Germinal center (tissue), 1 donor: ENCODE measurements at regions not wholly inside any gene's neighbourhood (a gene's known extent, or its start where the extent isn't known, plus 50 kb on each side); places are given as distances from the start of the nearest gene placed in this dataset.

Source experiments
- DNase-seq: peaks from one replicate; pipeline ENCODE4 v3.0.0; 2012; ENCODE audit warnings: mixed read lengths, low spot score

DNA sequence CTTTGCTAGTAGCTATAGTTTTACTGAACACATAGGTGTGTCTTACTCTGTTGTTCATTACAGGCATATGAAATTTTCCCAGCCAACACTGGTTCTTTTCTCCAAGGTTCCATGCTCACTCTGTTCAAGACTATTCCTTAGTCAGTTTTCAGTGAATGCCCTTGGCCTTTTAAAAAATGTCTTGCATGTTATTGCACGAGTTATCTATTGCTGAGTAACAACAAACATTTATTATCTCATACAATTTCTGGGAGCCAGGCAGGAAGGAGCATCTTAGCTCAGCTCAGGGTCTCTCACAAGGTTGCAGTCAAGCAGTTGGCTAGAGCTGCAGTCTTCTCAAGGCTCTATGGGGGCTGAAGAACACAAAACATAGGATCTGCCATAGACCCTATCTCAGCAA lies 223.5 kb downstream of the BTG1 start:
- no peak for DNase-seq

DNA sequence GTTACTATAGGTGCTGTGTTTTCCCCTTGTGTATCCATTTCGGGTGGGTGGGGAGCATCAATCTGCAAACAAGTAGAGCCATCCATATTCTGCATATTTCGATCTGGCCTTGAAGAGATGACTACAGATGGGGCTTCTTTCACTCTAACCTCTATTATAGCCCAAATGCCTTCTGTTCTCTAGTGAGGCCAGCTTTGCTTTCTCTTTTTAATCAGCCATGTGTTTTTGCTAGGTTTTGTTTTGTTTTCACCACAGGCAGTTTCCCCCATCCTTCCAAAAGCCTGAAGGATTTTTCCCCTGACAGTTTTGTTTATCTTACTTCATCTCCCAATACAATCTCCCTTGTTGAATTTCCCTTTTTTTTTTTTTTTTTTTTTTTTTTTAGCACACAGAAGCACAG lies 224.1 kb downstream of the BTG1 start:
- DNase-seq = no peak

DNA sequence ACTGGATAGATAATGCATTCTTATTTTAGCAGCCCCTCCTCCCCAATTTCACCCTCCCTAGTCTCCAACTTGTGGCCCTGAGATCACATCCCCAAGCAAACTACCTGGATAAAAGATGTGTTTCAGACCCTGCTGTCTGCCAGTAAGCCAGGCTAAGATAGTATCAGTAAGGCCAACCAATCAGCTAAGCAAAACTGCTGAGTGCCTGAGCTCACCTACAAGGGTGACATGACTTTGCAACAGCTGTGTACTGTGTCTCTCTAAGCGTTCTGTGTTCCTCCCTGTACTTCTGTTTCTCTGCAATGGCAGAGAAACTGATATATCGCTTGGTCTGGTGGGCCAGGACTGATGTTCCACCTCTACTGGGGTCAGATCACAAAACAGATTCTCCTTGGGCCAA lies 224.9 kb downstream of the BTG1 start:
- DNase-seq = no peak

DNA sequence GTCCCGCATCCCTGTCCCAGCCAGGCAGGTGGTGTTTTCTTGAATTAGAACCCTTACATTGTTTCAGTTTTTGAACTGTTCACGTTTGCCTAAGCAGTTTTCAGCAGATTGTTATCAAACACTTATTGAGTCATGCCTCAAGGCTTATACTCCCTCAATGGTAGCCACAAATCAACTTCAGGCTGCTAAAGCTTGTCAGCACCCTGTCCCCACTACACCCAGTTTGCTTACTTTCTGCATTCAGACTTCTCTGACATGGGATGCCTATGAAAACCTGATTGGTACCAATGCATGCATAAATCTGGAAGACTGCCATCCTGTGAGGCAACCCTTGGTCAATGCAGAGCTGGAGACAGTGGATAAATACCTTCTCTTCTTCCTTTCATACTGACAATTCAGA lies 225.4 kb downstream of the BTG1 start:
- DNase-seq = no peak

DNA sequence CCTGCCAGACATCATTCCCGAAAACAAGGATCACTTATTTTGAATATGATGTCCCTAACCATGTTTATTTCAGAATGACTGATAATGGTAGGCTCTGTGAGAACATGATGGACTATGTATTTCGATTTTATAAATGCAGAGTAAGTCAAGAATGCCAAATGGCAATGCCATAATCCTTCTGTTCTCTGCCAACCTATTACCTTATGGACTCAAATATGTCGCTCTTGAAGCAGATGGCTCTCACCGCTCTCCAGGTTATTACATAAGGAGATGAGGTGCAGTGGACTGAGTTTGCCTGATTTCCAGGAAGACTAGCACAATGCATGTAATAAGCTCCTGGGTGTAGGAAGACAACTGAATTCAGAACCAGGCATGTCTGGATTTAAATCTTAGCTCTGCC lies 227.2 kb downstream of the BTG1 start:
- DNase-seq = no peak

DNA sequence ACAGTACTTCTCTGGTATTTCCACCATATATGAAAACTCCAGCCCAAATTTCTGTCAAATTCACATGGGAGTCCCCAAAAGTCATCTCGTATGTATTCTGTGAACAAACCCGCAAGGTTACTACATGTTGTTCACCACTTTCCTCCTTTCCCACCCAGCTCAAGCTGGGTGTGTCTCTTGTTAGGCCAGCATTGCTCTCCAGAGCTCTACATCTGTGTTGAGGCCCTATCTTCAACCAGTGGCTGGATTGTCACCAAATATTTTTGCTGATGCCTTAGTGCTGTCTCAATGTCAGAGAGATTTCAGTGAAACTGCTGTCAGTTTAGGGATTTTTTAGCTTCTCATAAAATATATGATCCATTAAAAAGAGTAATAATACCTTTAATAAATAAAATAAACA lies 230.9 kb downstream of the BTG1 start:
- DNase-seq = no peak

DNA sequence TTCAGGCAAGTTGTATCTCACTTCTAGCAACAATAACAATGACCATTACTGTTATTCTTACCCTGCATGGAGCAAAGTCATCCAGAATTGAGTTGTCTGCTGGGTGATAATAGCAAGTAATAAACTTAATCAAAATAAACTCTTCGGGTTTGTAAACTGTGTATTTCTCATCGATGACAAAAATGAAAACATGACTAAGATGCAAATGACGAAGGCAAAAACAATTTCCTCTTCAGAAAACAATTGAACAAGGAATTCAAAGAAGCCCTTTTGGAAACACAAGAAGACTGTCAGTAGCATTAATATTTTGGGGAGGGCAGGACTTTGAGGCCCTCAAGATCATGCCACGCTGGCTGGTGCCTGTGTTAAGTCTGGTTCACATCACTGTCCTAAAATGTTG lies 232.0 kb downstream of the BTG1 start:
- no peak for DNase-seq

DNA sequence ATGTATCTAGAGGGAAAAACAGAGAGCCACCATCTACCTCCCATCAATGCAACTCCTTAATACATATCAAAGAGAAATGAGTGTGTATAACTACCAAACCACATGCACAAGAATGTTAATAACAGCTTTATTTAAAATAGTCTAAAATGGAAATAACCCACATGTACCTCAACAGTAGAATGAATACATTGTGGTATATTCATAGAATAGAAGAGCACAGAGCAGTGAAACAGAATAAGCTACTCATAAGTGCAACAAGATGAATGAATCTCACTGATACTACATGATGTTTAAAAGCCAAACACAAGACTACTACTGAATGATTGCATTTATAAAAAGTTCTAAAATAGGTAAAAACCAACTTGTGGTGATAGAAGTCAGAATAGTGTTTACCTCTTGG lies 232.5 kb downstream of the BTG1 start:
- no peak for DNase-seq

DNA sequence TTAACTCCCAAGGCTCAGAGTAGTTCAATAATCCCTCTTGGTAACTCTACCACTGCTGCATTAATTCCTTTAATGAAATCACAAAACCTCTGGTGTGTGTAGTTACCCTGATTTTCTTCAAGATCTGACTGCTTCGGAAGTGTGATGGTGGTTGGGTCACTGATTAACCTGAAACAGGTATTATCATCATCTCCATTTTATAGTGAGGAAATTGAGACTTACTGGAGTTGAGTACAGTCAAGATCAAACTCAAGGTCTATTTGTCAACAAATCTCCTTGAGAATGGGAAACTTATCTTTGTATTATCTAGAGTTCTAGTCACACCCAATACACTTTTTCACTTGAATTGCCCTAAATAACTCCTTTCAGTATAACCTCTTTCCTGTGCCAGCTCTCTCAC lies 233.5 kb downstream of the BTG1 start:
- no peak for DNase-seq

DNA sequence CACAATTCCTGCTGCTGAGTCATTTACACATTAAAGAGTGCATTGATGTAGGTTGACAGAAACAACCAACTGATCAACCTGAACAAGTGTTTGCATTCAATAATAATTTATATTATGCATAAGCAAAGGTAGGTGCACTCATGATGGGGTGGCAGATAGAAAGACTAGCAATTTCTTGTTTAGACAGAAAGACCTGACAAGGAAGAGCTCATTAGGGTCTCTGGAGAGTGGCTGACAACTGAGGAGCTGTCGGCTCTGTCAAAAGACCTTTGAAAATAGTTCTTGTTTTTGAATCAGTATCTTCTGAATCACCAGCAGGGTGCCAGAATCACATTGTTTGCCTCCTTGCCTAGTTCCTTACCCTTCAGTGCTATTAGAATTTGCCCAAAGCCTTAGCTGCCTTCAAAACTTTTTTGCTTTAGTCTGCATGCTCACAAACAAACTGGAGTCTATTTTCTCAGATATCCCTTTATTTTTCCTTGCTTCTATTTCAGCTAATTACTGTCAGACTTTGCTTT lies 234.7 kb downstream of the BTG1 start:
- no peak for DNase-seq

DNA sequence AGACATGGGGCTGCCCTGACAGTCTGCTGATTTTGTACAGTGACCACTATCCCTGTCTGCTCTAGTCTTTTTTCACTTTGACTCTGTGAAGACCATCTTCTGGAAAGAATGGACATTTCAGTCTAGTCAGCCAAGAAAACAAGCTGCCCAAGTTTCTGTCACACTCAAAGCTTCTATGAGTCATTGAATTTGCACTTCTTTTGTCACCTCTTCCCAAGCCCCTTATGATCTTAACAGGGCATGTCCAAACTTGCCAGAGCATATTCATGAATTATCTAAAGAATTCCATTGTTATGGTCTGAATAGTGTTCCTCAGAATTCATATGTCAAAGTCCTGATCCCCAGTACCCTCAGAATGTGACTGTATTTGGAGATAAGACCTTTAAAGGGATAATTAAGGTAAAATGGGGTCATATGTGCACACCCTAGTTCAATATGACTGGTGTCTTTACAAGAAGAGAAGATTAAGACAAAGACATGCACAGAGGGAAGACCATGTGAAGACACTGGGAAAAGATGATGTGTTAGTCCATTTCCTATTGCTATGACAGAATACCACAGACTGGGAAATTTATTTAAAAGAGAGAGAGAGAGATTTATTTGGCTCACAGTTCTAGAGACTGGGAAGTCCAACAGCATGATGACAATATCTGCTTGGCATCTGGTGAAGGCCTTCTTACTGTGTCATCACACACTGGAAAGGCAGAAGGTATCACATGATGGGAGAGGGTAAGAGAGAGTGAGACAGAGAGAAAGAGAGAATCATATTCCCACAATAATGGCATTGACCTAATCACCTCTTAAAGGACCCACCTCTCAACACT lies 242.6 kb downstream of the BTG1 start:
- no peak for DNase-seq

DNA sequence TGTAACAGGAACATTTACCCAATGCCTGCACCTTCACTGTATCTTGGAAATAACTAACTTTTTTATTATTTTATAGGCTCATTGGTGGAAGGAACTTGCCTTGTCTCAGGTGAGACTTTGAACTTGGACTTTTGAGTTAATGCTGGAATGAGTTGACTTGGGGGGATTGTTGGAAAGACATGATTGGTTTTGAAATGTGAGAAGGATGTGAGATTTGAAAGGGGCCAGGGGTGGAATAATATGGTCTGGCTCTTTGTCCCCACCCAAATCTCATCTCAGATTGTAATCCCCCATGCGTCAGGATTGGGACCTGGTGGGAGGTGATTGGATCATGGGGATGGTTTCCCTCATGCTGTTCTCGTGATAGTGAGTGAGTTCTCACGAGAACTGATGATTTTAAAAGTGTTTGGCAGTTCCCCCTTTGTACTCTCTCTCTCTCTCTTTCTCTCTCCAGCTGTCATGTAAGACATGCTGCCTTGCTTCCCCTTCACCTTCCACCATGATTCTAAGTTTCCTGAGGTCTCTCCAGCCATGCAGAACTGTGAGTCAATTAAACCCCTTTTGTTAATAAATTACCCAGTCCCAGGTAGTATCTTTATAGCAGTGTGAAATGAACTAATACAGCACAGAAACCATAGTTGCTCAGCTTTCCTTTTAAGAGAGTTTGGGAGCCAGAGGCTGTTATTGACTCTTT lies 244.1 kb downstream of the BTG1 start:
- DNase-seq = no peak

DNA sequence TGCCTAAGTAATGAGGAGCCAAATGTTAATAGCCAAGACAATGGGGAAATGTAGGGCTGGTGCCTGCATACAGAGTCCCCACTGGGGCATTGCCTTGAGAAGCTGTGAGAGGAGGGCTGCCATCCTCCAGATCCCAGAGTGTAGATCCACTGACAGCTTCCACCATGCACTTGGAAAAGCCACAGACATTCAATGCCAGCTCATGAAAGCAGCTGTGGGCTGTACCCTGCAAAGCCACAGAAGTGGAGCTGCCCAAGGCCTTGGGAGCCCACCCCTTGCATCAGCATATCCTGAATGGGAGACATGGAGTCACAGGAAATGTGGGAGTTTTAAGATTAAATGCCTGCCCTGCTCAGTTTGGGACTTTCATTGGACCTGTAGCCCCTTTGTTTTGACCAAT lies 244.7 kb downstream of the BTG1 start:
- DNase-seq = no peak

DNA sequence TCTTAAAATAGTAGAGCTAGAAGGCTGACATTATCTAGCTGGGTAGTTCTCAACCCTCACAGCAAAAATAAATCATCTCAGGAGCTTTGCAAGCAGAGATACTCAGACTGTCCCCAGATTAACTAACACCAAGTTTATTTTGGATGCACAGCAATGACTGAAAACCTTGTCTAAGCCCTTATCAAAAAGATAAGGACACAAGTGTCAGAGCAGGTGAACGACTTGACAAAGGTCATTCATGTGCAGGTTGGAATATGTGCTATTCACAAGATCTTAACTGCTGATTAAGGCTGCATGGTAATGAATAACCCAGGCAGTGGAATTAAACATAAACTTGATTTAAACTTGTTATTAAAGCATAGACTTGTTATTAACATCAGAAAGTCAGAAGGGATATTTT lies 246.6 kb downstream of the BTG1 start:
- no peak for DNase-seq

DNA sequence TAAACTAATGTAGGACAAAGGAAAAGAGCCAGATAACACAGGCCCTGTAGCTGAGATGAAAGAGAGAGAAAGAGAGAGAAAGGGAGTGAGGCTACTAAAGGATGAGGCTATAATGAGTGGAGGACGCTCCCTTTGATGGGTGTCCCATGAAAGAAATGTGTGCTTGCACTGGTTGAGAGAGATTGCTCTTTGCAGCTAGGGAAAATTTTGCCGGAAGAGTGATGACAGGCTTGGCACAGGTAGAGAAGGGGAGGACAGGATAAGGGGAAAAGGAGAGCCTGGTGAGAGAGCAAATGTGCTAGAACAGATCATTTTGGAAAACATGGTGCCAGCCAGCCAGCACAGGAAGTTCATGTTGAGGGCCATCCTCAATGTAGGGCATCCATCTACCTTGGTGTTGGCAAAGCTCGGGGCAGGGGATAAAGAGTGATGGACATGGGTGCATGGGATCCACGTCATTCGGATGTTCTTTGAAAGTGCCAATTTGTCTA lies 248.6 kb downstream of the BTG1 start:
- no peak for DNase-seq

DNA sequence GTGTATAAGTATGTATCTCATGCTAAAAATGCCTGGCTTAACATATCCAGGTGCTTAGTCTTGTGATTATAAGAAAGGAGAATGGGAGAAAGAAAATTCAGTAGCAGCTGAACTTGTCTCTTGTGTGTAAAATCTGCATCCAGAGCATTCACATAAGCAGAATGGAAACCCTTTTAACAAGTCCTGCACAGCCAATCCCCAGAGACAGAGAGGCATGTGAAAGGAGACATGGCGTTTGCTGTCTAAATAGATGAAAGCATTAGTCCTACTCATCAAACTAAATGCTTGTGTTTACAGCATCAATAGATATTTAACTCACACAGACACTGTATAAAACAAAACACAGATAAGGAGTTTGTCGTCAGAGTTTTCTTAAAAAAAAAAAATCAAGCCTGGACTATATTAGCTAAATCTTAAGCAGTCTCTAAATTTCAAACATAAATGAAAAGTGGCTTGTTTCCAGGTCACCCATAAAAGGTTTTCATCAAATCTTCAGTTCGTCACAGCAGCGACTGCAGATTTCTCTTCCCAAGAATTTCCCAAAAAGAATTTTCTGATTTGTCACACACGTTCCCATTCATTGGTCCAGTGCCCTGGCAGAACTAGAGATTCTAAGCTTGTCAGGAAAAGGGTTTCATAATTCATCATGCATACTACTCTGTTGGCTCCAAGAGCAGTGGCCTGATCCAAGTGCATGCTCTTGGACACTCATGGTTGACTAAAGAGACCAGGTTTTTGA lies 249.2 kb downstream of the BTG1 start:
- no peak for DNase-seq

DNA sequence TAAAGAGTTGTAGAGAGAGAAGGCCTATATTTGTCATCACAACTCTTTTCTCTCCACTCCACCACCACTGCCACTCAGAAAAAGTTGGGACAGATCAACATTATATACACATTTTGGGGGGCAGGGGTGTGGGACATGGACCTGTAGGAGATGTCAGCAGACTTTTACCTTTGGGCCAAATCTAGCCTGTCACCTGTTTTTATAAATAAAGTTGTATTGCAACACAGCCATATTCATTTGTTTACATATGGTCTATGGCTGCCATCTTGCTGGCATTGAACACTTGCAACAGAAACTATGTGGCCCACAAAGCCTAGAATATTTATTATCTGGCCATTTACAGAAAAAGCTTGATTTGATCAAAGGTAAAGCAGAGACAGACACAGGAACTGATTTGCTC lies 250.7 kb downstream of the BTG1 start:
- no peak for DNase-seq

DNA sequence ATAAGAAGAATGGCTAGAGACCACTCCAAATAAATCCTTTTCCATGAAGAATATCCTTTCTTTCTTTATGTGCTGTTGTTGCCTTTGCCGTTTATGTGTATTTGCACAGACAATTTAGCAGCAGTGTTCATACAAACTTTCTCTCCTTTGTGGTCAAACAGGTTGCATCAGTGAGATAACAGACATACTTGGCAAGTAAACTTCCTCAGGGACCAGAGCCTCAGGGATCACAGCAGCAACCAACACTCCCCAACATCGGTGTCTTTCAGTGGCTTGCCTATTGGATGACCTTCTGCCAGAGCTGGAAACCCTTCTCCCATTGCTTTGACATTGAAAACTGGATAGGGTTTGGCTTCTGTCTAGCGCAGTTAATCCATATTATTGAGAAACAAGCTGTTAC lies 252.2 kb downstream of the BTG1 start:
- DNase-seq = no peak

DNA sequence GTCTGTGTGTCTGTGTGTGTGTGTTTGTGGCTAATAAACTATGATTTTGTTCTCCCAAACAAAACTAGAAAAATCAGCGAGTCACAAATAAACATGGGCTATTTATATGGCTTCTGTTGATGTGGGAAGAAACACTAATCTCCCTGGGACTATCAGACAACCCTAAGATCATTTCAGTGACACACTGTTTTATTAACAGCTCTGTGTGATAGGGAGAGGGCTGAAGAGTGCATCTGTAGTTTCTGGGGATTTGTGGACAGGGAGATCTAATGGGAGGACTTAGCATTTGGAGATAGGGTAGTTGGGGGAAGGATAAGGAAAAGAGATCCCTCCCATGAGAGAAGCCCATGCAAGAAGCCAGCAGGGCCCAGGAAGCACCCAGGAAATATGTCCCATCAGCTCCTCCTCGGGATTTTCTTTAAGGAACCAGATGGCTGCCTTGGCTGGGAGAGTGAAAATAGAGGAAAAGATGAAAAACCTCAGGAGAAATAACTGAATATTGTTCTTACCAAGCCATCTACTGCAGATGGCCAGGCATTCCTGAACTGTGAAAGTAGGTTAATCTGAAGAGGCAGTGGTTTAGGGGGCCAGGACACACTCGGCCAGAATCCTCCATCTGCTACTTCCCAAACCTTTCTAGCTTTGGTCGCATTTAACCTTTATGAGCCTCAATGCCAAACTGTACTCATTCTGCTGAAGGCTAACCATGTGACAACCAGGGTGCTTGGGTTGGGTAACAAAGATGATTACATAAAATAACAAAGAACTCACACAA lies 253.4 kb downstream of the BTG1 start:
- DNase-seq = no peak

DNA sequence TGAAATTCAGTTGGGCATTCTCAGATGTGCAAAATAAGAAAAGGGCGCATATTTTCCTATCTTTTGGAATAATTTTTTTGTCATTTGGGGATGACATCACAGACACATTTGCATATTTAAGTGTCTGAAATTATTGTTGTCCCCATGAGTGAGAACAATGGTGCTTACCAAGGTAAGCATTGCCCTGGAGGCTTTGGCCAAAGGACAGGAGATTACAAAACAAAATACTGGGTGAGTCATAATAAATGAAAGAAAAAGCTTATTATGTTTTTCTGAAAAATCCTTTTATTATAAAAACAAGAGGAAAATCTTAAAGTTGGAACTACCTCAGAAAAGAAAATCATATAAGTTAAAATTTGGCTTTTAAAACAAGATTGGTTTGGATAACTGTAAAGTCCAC lies 254.9 kb downstream of the BTG1 start:
- DNase-seq = no peak

DNA sequence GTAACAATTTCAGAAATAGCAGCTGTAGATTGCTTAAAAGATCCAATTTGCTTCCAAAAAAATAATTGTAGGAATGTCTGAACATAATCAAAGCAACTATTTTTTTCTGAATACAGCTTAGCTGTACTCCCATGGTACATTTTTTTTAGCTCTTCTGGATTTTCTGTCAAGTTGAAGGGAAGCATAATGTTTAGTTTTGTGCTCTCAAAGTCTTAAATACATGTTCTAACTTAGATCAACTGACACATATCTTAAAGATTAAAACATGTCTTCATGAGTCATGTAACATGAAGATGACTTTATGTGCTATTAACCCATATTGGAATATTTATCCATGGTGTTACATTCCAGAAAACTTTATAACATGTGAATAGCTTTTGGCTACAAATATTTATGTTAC lies 255.7 kb downstream of the BTG1 start:
- DNase-seq = no peak

DNA sequence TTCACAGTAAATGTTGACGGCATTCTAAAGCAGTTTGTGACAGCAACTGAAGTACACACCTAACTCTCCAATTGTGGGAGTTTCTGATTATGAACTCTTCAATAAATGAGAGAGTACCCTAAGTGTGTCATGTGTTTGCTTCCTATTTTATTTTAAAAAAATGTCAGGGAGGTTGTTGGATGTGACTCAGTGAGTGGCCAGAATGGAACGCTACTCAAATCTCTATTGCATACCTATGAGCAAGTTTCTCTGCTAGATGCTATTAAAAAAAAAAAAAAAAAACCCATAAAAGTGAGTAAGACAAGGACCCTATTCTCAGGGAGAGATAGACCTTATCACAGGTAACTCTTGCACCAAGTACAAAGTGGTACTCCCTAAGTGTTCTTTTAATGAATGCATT lies 256.6 kb downstream of the BTG1 start:
- no peak for DNase-seq
